WTC11 (cell line): ENCODE measurements at regions not wholly inside any gene's neighbourhood (a gene's known extent, or its start where the extent isn't known, plus 50 kb on each side); places are given as distances from the start of the nearest gene placed in this dataset.

Experiments
- CBFB ChIP-seq: sonication (generic); formaldehyde crosslinking; IDR thresholded peaks from 2 replicates; pipeline ENCODE4 v1.8.1; 2022; ENCODE audit warnings: mild to moderate bottlenecking, low read depth, missing genetic modification reagents
- FOXJ3 ChIP-seq: sonication (generic); formaldehyde crosslinking; IDR thresholded peaks from 2 replicates; pipeline ENCODE4 v1.9.0; 2021; ENCODE audit warnings: missing genetic modification reagents, mild to moderate bottlenecking, borderline replicate concordance
- FOXP1 ChIP-seq: sonication (generic); formaldehyde crosslinking; IDR thresholded peaks from 2 replicates; pipeline ENCODE4 v1.8.0; 2022; ENCODE audit warnings: missing genetic modification reagents, mild to moderate bottlenecking, moderate library complexity, borderline replicate concordance
- IRF2 ChIP-seq: sonication (generic); formaldehyde crosslinking; IDR thresholded peaks from 2 replicates; pipeline ENCODE4 v1.8.0; 2022; ENCODE audit warnings: low read depth, missing genetic modification reagents, borderline replicate concordance
- NFYB ChIP-seq: sonication (generic); formaldehyde crosslinking; conservative IDR thresholded peaks from 2 replicates; pipeline ENCODE4 v1.8.0; 2022; ENCODE audit warnings: low read depth, missing genetic modification reagents
- NR1H2 ChIP-seq: sonication (generic); formaldehyde crosslinking; IDR thresholded peaks from 2 replicates; pipeline ENCODE4 v1.9.0; 2021; ENCODE audit warnings: mild to moderate bottlenecking, moderate library complexity, missing genetic modification reagents
- PRRX2 ChIP-seq: fragments of 250-450 bp; sonication (Bioruptor Pico); IDR thresholded peaks from 2 replicates; pipeline ENCODE4 v1.8.0; 2021; ENCODE audit warnings: mild to moderate bottlenecking
- USF1 ChIP-seq: sonication (generic); formaldehyde crosslinking; IDR thresholded peaks from 2 replicates; pipeline ENCODE4 v1.8.0; 2022; ENCODE audit warnings: mild to moderate bottlenecking, missing genetic modification reagents
- TF ChIP-seq, protein P1 (sequence below): fragments of 200-600 bp; IDR thresholded peaks from 2 replicates; pipeline ENCODE4 v1.8.0; 2022; ENCODE audit warnings: antibody characterized with exemption
- TF ChIP-seq, protein P2 (sequence below): sonication (generic); formaldehyde crosslinking; IDR thresholded peaks from 2 replicates; pipeline ENCODE4 v1.8.1; 2022; ENCODE audit warnings: mild to moderate bottlenecking, moderate library complexity, missing genetic modification reagents

GRCh38 chr13:81048026-81048461 lies 707.1 kb upstream of the SPRY2 start:
- TF ChIP-seq, protein P1, sequence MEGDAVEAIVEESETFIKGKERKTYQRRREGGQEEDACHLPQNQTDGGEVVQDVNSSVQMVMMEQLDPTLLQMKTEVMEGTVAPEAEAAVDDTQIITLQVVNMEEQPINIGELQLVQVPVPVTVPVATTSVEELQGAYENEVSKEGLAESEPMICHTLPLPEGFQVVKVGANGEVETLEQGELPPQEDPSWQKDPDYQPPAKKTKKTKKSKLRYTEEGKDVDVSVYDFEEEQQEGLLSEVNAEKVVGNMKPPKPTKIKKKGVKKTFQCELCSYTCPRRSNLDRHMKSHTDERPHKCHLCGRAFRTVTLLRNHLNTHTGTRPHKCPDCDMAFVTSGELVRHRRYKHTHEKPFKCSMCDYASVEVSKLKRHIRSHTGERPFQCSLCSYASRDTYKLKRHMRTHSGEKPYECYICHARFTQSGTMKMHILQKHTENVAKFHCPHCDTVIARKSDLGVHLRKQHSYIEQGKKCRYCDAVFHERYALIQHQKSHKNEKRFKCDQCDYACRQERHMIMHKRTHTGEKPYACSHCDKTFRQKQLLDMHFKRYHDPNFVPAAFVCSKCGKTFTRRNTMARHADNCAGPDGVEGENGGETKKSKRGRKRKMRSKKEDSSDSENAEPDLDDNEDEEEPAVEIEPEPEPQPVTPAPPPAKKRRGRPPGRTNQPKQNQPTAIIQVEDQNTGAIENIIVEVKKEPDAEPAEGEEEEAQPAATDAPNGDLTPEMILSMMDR = no peak
- no peak for TF ChIP-seq CBFB
- TF ChIP-seq, protein P2, sequence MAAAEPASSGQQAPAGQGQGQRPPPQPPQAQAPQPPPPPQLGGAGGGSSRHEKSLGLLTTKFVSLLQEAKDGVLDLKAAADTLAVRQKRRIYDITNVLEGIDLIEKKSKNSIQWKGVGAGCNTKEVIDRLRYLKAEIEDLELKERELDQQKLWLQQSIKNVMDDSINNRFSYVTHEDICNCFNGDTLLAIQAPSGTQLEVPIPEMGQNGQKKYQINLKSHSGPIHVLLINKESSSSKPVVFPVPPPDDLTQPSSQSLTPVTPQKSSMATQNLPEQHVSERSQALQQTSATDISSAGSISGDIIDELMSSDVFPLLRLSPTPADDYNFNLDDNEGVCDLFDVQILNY = no peak
- no peak for TF ChIP-seq NFYB (CRISPR knock-in tag)
- no peak for TF ChIP-seq FOXJ3 (CRISPR knock-in tag)
- TF ChIP-seq NR1H2 (CRISPR knock-in tag) = no peak
- TF ChIP-seq FOXP1 (CRISPR knock-in tag) = no peak
- no peak for TF ChIP-seq IRF2 (CRISPR knock-in tag)
- no peak for TF ChIP-seq USF1 (CRISPR knock-in tag)
- no peak for TF ChIP-seq PRRX2 (CRISPR knock-in tag)
